ENCODE measurements at regions not wholly inside any gene's neighbourhood (a gene's known extent, or its start where the extent isn't known, plus 50 kb on each side); places are given as distances from the start of the nearest gene placed in this dataset.

DNA sequence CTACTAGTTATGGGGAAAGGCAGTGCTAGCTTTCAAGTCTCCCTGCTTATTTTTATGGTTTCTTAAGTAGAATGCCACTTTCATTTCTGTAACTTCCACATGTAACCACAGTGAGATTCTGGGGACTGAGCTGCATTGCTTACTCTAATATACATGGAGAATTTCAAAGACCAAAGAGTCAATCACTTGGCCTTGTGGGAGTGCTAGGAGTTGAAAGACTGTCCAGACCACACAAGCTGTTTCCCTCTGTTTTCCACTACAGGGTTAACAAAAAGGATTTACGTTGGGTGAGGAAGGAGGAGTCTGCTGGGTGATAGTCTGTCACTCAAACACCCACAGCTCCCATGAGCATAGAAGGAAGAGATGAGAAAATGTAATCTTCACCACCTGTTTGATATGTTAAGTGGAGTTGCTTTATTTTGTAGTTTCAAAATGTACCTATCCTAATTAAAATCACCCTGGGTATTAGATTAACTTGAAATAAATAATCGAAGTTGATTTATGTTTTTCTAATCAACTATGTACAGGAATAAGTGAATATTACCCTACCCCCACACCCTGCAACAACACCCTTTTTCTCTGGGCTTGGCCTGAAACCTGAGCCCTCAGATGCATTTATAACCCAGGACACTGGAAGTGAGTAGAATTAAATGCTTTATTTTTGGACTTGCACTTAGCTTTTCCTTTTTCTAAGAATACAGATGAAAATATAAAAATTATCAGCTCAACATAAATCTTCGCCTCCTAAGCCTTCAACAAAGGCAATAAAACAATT, 225.8 kb upstream of the SLC10A2 start:
- ChIA-PET POLR2A (no interaction called here), CTCF (interaction anchor here (1.8 kb wide), 1 partner anchor 11 kb away, joined by 4 read pairs; no protein-coding TSS in a partner anchor)
- TF ChIP-seq, protein P1, sequence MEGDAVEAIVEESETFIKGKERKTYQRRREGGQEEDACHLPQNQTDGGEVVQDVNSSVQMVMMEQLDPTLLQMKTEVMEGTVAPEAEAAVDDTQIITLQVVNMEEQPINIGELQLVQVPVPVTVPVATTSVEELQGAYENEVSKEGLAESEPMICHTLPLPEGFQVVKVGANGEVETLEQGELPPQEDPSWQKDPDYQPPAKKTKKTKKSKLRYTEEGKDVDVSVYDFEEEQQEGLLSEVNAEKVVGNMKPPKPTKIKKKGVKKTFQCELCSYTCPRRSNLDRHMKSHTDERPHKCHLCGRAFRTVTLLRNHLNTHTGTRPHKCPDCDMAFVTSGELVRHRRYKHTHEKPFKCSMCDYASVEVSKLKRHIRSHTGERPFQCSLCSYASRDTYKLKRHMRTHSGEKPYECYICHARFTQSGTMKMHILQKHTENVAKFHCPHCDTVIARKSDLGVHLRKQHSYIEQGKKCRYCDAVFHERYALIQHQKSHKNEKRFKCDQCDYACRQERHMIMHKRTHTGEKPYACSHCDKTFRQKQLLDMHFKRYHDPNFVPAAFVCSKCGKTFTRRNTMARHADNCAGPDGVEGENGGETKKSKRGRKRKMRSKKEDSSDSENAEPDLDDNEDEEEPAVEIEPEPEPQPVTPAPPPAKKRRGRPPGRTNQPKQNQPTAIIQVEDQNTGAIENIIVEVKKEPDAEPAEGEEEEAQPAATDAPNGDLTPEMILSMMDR (IDR thresholded peaks at IDR 0.05; ENCODE audit: control extremely low read depth, extremely low read depth, low read depth, missing control alignments) = no peak
- no peak for DNase-seq (ENCODE audit: extremely low spot score)

DNA sequence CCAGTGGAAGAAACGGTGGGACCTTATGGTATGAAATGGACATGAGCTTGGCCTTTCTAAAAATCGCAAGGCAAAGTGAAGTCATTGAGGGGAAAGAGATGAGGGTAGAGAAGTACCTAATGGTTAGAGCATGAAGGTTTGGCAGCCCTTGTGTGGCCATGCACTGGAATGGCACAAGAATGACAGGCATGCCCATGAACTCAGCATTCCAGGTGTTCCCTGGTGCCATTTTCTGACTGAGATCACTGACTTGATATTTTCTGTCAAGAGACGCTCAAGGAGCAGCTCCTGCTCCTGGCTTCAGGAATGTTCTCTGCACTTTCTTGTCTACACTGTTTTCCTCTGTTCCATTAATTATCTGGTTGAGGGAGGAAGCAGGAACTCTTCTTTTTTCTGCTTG, 225.0 kb upstream of the SLC10A2 start:
- ChIA-PET CTCF (interaction anchor here (1.8 kb wide), 1 partner anchor 12 kb away, joined by 4 read pairs; no protein-coding TSS in a partner anchor), POLR2A (no interaction called here)
- TF ChIP-seq, protein P1 (IDR thresholded peaks at IDR 0.05; ENCODE audit: control extremely low read depth, extremely low read depth, low read depth, missing control alignments) = no peak
- no peak for DNase-seq (ENCODE audit: extremely low spot score)

DNA sequence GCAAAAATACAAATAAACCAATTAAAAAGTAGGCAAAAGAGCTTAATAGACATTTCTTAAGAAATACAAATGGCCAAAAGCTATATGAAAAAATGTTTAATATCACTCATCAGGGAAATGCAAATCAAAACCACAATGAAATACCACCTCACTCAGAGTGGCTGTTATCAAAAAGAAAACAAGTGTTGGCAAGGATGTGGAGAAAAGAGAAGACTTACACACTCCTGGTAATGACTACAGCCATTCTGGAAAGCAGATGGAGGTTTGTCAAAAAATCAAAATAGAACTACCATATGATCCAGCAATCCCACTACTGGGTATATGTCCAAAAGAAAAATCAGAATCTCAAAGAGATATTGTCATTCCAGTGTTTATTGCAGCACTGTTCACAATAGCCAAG, 223.5 kb upstream of the SLC10A2 start:
- no peak for DNase-seq (ENCODE audit: extremely low spot score)
- ChIA-PET POLR2A (no interaction called here), CTCF (no interaction called here)
- TF ChIP-seq, protein P1 (IDR thresholded peaks at IDR 0.05; ENCODE audit: control extremely low read depth, extremely low read depth, low read depth, missing control alignments) = no peak

DNA sequence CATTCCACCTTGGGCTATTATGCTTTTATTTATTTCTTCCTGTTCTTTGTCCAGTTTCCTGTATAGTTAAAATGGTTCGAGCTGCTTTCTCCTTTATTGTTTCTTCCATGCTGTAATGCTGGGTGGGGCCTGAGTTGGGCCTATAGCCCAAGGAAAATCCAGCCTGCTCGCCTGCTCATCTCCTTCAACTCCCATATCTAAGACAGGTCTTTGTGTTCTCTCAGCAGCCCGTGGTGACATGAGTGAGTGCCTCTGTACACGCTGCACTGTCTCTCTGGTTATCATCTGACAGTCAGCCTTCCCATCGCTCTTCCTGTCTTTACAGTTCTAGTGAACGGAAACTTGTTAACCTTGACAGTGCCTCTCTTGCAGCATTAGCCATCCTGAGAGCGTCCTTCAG, 221.9 kb upstream of the SLC10A2 start:
- DNase-seq (ENCODE audit: extremely low spot score) = no peak
- ChIA-PET POLR2A (no interaction called here), CTCF (no interaction called here)
- TF ChIP-seq, protein P1 (IDR thresholded peaks at IDR 0.05; ENCODE audit: control extremely low read depth, extremely low read depth, low read depth, missing control alignments) = no peak

DNA sequence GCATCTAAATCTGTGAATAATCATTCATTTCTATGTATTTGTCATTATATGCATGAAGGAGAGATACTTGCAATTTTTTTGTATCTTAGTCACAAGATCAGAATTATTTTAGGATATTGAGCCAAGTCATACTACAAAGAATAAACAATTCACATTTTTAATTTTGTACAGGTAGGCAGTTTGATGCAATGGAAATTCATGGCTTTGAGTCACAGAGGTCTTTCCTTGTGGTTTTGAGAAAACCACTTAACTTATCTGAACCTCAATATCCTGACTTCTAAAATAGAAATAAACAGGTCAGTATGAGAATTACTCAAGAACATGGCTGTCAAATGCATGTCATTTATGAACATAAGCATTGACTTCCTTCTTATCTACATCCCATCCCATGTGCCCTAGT, 221.4 kb upstream of the SLC10A2 start:
- TF ChIP-seq, protein P1 (IDR thresholded peaks at IDR 0.05; ENCODE audit: control extremely low read depth, extremely low read depth, low read depth, missing control alignments) = no peak
- DNase-seq (ENCODE audit: extremely low spot score) = no peak
- ChIA-PET CTCF (no interaction called here), POLR2A (no interaction called here)

DNA sequence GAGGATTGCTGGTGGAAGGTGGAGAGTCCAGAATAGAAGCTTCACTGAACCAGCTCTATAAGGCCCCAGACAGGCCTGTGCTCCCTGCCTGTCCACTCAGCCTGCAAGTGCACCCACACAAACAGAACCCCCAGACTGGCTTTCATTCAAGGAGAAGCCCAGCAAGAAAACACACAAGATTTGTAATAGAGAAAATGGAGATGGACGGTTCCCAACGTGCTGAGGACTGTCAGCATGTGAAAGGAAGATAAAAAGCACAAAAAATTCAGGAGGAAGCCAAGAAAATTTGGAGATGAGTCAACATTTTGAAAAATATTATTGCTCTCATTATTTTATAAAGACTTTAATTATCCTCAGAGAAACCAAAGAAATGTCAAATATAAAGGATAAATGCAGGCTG, 218.2 kb upstream of the SLC10A2 start:
- POLR2A ChIA-PET = no interaction called here
- TF ChIP-seq, protein P1 (IDR thresholded peaks at IDR 0.05; ENCODE audit: control extremely low read depth, extremely low read depth, low read depth, missing control alignments) = no peak
- CTCF ChIA-PET = no interaction called here
- no peak for DNase-seq (ENCODE audit: extremely low spot score)
